ENCODE measurements at regions not wholly inside any gene's neighbourhood (a gene's known extent, or its start where the extent isn't known, plus 50 kb on each side); places are given as distances from the start of the nearest gene placed in this dataset.

- TF ChIP-seq POLR2A (IDR thresholded peaks at IDR 0.05), result no peak
- TF ChIP-seq CTCF (IDR thresholded peaks at IDR 0.05), result no peak
Observed at GRCh38 chr3:194223951-194224350, 88.0 kb downstream of the HES1 start.

Data from breast epithelium (tissue), 3 donors.